ENCODE measurements at regions not wholly inside any gene's neighbourhood (a gene's known extent, or its start where the extent isn't known, plus 50 kb on each side); places are given as distances from the start of the nearest gene placed in this dataset.

DNA sequence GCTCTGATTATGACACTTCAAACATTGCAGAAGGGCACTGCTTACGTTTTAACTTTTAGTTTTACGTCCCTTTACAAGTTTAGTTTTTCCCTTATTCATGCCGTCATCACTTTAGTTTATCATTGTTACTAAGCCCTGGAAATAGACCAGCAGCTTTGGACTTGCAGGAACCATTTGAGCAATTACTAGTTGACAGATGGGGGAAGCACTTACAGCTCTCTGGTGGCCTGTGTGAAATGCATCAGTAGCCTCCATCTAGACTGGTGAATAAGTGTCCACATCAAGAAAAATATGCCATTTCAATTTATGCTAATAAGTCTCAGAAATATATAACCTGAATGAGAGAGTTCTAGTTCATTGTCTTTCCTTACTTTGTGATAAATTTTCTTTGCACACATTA, 194.9 kb upstream of the GRM3 start (continued):
- TF ChIP-seq, protein P1, sequence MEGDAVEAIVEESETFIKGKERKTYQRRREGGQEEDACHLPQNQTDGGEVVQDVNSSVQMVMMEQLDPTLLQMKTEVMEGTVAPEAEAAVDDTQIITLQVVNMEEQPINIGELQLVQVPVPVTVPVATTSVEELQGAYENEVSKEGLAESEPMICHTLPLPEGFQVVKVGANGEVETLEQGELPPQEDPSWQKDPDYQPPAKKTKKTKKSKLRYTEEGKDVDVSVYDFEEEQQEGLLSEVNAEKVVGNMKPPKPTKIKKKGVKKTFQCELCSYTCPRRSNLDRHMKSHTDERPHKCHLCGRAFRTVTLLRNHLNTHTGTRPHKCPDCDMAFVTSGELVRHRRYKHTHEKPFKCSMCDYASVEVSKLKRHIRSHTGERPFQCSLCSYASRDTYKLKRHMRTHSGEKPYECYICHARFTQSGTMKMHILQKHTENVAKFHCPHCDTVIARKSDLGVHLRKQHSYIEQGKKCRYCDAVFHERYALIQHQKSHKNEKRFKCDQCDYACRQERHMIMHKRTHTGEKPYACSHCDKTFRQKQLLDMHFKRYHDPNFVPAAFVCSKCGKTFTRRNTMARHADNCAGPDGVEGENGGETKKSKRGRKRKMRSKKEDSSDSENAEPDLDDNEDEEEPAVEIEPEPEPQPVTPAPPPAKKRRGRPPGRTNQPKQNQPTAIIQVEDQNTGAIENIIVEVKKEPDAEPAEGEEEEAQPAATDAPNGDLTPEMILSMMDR (IDR thresholded peaks at IDR 0.05; ENCODE audit: control extremely low read depth in 1 of 3, insufficient read depth in 1 of 3, low read depth in 1 of 3, low read length in 3 of 3) = no peak

Data from H1 (cell line).